ENCODE measurements at regions not wholly inside any gene's neighbourhood (a gene's known extent, or its start where the extent isn't known, plus 50 kb on each side); places are given as distances from the start of the nearest gene placed in this dataset.

DNA sequence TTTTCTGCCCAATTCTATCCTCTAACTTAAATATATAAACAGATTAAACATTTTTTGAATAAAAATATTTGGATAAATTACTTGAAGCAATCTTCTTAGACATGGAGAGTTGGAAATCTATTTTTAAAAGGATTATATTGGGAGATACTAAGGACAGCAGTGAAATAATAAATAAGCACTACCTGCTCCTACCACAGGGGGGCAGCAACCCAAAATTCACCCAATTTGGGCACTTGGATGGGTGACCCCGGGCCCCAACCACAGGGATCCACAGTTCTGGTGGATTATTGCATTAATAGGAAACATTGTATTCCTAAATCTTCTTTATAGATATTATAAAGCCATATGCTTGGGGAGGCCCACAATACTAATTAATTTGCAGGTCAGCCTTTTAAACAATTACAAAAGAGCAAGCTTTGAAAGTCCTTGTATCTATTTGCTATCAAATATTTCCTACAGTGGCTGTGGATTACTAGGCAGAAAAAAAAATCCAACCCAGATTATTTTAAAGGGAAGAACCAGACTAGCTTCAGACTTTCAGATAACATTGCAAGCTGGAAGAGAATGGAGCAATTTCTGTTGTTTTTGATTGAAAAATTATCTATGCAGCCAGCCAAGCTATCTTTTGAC, 66.4 kb upstream of the PDE10A start:
- Histone ChIP-seq H3K9ac (ENCODE audit: low read length) (no peak overlapping the region), H3K4me3 (ENCODE audit: low read depth, low read length) (no peak overlapping the region), H3K36me3 (ENCODE audit: control insufficient read depth, insufficient read depth, low read length) (no peaks in the 10 kb centered on the region), H3K27me3 (ENCODE audit: control insufficient read depth, insufficient read depth, low read length) (no peaks in the 10 kb centered on the region), H3K4me1 (ENCODE audit: control insufficient read depth, insufficient read depth, low read length) (no peaks in the 10 kb centered on the region), H3K9me3 (ENCODE audit: control insufficient read depth, insufficient read depth, low read depth, low read length) (no peaks in the 10 kb centered on the region), H3K27ac (ENCODE audit: low read depth, low read length) (no peak overlapping the region)

- Histone ChIP-seq H3K9me3 (ENCODE audit: control insufficient read depth, insufficient read depth, low read depth, low read length) (no peaks in the 10 kb centered on the region), H3K4me3 (ENCODE audit: low read depth, low read length) (no peak overlapping the region), H3K27ac (ENCODE audit: low read depth, low read length) (no peak overlapping the region), H3K27me3 (ENCODE audit: control insufficient read depth, insufficient read depth, low read length) (no peaks in the 10 kb centered on the region), H3K36me3 (ENCODE audit: control insufficient read depth, insufficient read depth, low read length) (no peaks in the 10 kb centered on the region), H3K4me1 (ENCODE audit: control insufficient read depth, insufficient read depth, low read length) (no peaks in the 10 kb centered on the region), H3K9ac (ENCODE audit: low read length) (no peak overlapping the region)
Observed at GRCh38 chr6:165728216-165728615, 65.2 kb upstream of the PDE10A start.

- Histone ChIP-seq H3K27me3 (ENCODE audit: control insufficient read depth, insufficient read depth, low read length) (no peaks in the 10 kb centered on the region), H3K36me3 (ENCODE audit: control insufficient read depth, insufficient read depth, low read length) (no peaks in the 10 kb centered on the region), H3K4me3 (ENCODE audit: low read depth, low read length) (no peak overlapping the region), H3K9ac (ENCODE audit: low read length) (no peak overlapping the region), H3K4me1 (ENCODE audit: control insufficient read depth, insufficient read depth, low read length) (no peaks in the 10 kb centered on the region), H3K9me3 (ENCODE audit: control insufficient read depth, insufficient read depth, low read depth, low read length) (no peaks in the 10 kb centered on the region), H3K27ac (ENCODE audit: low read depth, low read length) (no peak overlapping the region)
Observed at GRCh38 chr6:165726965-165727381, 63.9 kb upstream of the PDE10A start.

DNA sequence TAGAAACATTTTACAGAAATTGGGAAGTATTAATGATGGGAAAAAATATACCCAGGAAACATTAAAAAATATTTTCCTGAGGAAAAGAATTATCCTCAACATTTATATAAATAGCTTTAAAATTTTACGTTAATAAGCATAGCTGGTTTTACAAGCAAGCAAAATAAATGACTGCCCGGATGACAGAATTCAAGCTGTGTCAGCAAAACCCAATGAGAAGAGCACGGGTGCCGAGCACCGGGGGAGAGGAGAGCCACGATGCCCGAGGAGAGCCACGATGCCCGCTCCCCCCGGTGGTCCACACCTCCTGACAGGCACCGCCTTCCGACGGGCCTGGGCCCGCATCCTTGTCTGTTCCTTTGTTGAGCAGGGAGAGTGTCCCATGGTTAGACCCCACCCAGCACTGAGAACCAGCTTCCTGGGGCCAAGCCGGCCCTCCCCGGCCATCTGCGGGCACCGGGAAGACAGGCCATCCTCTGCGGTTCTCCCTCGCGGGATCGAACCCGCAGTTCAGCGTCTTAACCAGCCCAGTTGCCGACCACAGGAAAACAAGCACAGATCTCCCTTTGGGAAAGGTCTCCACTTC, 63.3 kb upstream of the PDE10A start:
- H3K4me3 ChIP-seq (ENCODE audit: low read depth, low read length): no peak overlapping the region
- H3K4me1 ChIP-seq (ENCODE audit: control insufficient read depth, insufficient read depth, low read length): no peaks in the 10 kb centered on the region
- H3K36me3 ChIP-seq (ENCODE audit: control insufficient read depth, insufficient read depth, low read length): no peaks in the 10 kb centered on the region
- H3K9me3 ChIP-seq (ENCODE audit: control insufficient read depth, insufficient read depth, low read depth, low read length): no peaks in the 10 kb centered on the region
- H3K27me3 ChIP-seq (ENCODE audit: control insufficient read depth, insufficient read depth, low read length): no peaks in the 10 kb centered on the region
- H3K27ac ChIP-seq (ENCODE audit: low read depth, low read length): no peak overlapping the region
- H3K9ac ChIP-seq (ENCODE audit: low read length): no peak overlapping the region

DNA sequence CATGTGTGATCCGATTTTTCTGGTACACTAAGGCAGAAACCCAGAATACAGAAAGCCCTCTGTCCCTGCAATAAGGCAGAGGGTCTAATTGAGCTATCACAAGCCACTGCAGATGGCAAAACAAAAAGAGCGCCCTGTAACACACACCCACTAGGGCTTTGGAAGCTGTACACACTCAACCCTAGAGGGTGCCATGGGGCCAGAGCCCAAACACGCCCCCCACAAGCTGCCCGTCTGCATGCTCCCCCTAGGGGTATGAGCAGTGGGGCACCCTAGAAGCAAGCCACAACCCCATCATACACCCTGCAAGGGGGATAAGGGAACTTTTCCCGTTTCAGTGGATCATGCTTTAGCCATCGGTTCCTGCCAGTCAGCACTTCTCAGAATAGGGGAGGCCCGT, 62.2 kb upstream of the PDE10A start:
- Histone ChIP-seq H3K4me3 (ENCODE audit: low read depth, low read length) (no peak overlapping the region), H3K9me3 (ENCODE audit: control insufficient read depth, insufficient read depth, low read depth, low read length) (no peaks in the 10 kb centered on the region), H3K4me1 (ENCODE audit: control insufficient read depth, insufficient read depth, low read length) (no peaks in the 10 kb centered on the region), H3K9ac (ENCODE audit: low read length) (no peak overlapping the region), H3K27ac (ENCODE audit: low read depth, low read length) (no peak overlapping the region), H3K36me3 (ENCODE audit: control insufficient read depth, insufficient read depth, low read length) (no peaks in the 10 kb centered on the region), H3K27me3 (ENCODE audit: control insufficient read depth, insufficient read depth, low read length) (no peaks in the 10 kb centered on the region)

GRCh38 chr6:165723326-165723725, 60.3 kb upstream of the PDE10A start:
- Histone ChIP-seq H3K36me3 (ENCODE audit: control insufficient read depth, insufficient read depth, low read length) (no peaks in the 10 kb centered on the region), H3K27ac (ENCODE audit: low read depth, low read length) (no peak overlapping the region), H3K9ac (ENCODE audit: low read length) (no peak overlapping the region), H3K27me3 (ENCODE audit: control insufficient read depth, insufficient read depth, low read length) (no peaks in the 10 kb centered on the region), H3K4me3 (ENCODE audit: low read depth, low read length) (no peak overlapping the region), H3K9me3 (ENCODE audit: control insufficient read depth, insufficient read depth, low read depth, low read length) (no peaks in the 10 kb centered on the region), H3K4me1 (ENCODE audit: control insufficient read depth, insufficient read depth, low read length) (no peaks in the 10 kb centered on the region)

- Histone ChIP-seq H3K9me3 (ENCODE audit: control insufficient read depth, insufficient read depth, low read depth, low read length) (no peaks in the 10 kb centered on the region), H3K9ac (ENCODE audit: low read length) (no peak overlapping the region), H3K4me3 (ENCODE audit: low read depth, low read length) (no peak overlapping the region), H3K4me1 (ENCODE audit: control insufficient read depth, insufficient read depth, low read length) (no peaks in the 10 kb centered on the region), H3K27me3 (ENCODE audit: control insufficient read depth, insufficient read depth, low read length) (no peaks in the 10 kb centered on the region), H3K36me3 (ENCODE audit: control insufficient read depth, insufficient read depth, low read length) (no peaks in the 10 kb centered on the region), H3K27ac (ENCODE audit: low read depth, low read length) (no peak overlapping the region)
Observed at GRCh38 chr6:165722022-165722421, 59.0 kb upstream of the PDE10A start.

DNA sequence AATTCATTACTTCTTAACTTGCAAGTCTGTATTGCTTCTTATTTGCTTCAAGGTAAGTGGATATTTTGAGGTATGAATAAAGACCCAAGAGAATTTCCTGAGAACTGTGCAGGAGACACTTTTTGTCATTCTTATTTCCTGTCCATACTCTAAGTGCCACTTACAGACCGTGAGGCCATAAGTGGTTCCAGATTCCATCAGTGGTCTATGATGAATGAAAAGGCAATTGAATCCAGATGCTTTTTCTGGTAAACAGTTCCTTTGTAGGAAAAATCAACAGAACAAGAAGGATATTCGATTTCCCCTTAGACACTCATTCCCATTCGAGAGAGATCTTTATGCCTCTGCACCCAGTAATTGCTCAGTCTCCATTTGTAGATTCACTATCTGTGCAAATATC, 58.3 kb upstream of the PDE10A start:
- Histone ChIP-seq H3K4me3 (ENCODE audit: low read depth, low read length) (no peak overlapping the region), H3K36me3 (ENCODE audit: control insufficient read depth, insufficient read depth, low read length) (no peaks in the 10 kb centered on the region), H3K9ac (ENCODE audit: low read length) (no peak overlapping the region), H3K27ac (ENCODE audit: low read depth, low read length) (no peak overlapping the region), H3K9me3 (ENCODE audit: control insufficient read depth, insufficient read depth, low read depth, low read length) (no peaks in the 10 kb centered on the region), H3K27me3 (ENCODE audit: control insufficient read depth, insufficient read depth, low read length) (no peaks in the 10 kb centered on the region), H3K4me1 (ENCODE audit: control insufficient read depth, insufficient read depth, low read length) (no peaks in the 10 kb centered on the region)

GRCh38 chr6:165718491-165718891, 55.5 kb upstream of the PDE10A start:
- H3K9ac ChIP-seq (ENCODE audit: low read length): no peak overlapping the region
- H3K9me3 ChIP-seq (ENCODE audit: control insufficient read depth, insufficient read depth, low read depth, low read length): no peaks in the 10 kb centered on the region
- no peak overlapping the region for H3K4me3 ChIP-seq (ENCODE audit: low read depth, low read length)
- no peaks in the 10 kb centered on the region for H3K27me3 ChIP-seq (ENCODE audit: control insufficient read depth, insufficient read depth, low read length)
- no peaks in the 10 kb centered on the region for H3K4me1 ChIP-seq (ENCODE audit: control insufficient read depth, insufficient read depth, low read length)
- no peaks in the 10 kb centered on the region for H3K36me3 ChIP-seq (ENCODE audit: control insufficient read depth, insufficient read depth, low read length)
- no peak overlapping the region for H3K27ac ChIP-seq (ENCODE audit: low read depth, low read length)

DNA sequence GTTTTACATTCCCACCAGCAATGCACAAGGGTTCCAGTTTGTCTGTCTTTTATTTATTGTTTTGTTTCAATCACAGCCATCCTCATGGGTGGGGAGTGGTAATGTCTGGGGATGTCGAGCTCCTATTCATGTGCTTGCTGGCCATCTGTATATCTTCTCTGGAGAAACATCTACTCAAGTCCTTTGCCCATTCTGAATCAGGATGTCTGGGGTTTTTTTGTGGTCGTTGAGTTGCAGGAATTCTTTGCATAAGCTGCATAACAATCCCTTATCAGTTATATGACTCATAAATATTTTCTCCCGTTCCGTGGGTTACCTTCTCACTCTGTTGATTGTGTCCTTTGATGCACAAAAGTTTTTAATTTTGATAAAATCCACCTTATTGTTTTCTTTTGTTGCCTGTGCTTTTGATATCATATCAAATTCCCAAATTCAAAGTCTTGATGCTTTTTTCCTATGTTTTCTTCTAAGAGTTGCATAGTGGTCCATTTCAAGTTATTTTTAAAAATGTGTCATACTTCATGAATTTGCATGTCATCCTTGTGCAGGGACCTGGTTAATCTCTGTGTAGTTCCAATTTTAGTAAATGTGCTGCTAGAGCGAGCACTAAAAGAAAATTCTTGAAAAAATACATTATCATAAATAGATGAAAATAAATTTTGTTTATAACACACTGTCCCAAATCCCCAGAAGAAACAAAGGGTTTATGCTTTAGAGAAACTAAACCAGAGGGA, 54.9 kb upstream of the PDE10A start:
- Histone ChIP-seq H3K27me3 (ENCODE audit: control insufficient read depth, insufficient read depth, low read length) (no peaks in the 10 kb centered on the region), H3K27ac (ENCODE audit: low read depth, low read length) (no peak overlapping the region), H3K4me3 (ENCODE audit: low read depth, low read length) (no peak overlapping the region), H3K36me3 (ENCODE audit: control insufficient read depth, insufficient read depth, low read length) (no peaks in the 10 kb centered on the region), H3K9ac (ENCODE audit: low read length) (no peak overlapping the region), H3K9me3 (ENCODE audit: control insufficient read depth, insufficient read depth, low read depth, low read length) (no peaks in the 10 kb centered on the region), H3K4me1 (ENCODE audit: control insufficient read depth, insufficient read depth, low read length) (no peaks in the 10 kb centered on the region)

DNA sequence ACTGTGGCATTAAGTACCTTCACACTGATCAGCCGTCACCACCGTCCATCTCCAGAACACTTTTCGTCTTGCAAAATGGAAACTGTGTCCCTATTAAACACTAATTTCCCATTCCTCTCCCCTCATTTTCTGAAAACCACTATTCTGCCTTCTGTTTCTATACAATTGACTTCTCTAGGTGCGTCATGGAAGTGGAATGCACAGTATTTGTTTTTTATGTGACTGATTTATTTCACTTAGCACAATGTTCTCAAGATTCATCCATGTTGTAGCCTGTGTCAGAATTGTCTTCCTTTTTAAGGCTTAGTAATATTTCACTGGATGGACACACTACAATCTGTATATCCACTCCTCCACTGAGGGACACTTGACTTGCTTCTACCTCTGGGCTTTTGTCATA, 53.8 kb upstream of the PDE10A start:
- H3K27ac ChIP-seq (ENCODE audit: low read depth, low read length): no peak overlapping the region
- no peaks in the 10 kb centered on the region for H3K9me3 ChIP-seq (ENCODE audit: control insufficient read depth, insufficient read depth, low read depth, low read length)
- no peak overlapping the region for H3K9ac ChIP-seq (ENCODE audit: low read length)
- H3K27me3 ChIP-seq (ENCODE audit: control insufficient read depth, insufficient read depth, low read length): no peaks in the 10 kb centered on the region
- no peak overlapping the region for H3K4me3 ChIP-seq (ENCODE audit: low read depth, low read length)
- H3K36me3 ChIP-seq (ENCODE audit: control insufficient read depth, insufficient read depth, low read length): no peaks in the 10 kb centered on the region
- no peaks in the 10 kb centered on the region for H3K4me1 ChIP-seq (ENCODE audit: control insufficient read depth, insufficient read depth, low read length)

Measured in HUES6 (cell line).